ENCODE measurements at regions not wholly inside any gene's neighbourhood (a gene's known extent, or its start where the extent isn't known, plus 50 kb on each side); places are given as distances from the start of the nearest gene placed in this dataset.

GRCh38 chr2:145161656-145162055, 641.7 kb upstream of the ZEB2 start:
- Mint-ChIP-seq H3K36me3 (ENCODE audit: unreplicated experiment) (peaks cover 2% of the 10 kb centered on the region), H3K4me3 (ENCODE audit: unreplicated experiment) (no peak overlapping the region), H3K27me3 (ENCODE audit: unreplicated experiment) (no peaks in the 10 kb centered on the region), H3K9me3 (ENCODE audit: unreplicated experiment) (peaks cover 4% of the 10 kb centered on the region), H3K27ac (ENCODE audit: unreplicated experiment) (no peak overlapping the region), H3K4me1 (ENCODE audit: unreplicated experiment) (peaks cover 41% of the 10 kb centered on the region)
- no peak for TF ChIP-seq CTCF (IDR thresholded peaks at IDR 0.05)
- DNase-seq (ENCODE audit: extremely low spot score, unreplicated experiment), result no peak

- Mint-ChIP-seq H3K4me3 (ENCODE audit: unreplicated experiment) (no peak overlapping the region), H3K27me3 (ENCODE audit: unreplicated experiment) (no peaks in the 10 kb centered on the region), H3K4me1 (ENCODE audit: unreplicated experiment) (peaks cover 46% of the 10 kb centered on the region), H3K9me3 (ENCODE audit: unreplicated experiment) (peaks cover 4% of the 10 kb centered on the region), H3K36me3 (ENCODE audit: unreplicated experiment) (peaks cover 2% of the 10 kb centered on the region), H3K27ac (ENCODE audit: unreplicated experiment) (no peak overlapping the region)
- TF ChIP-seq CTCF (IDR thresholded peaks at IDR 0.05), result no peak
- no peak for DNase-seq (ENCODE audit: extremely low spot score, unreplicated experiment)
Measured at GRCh38 chr2:145160855-145161254, 640.9 kb upstream of the ZEB2 start.

- peak overlapping the region; percentile 50 for H3K27ac Mint-ChIP-seq (ENCODE audit: unreplicated experiment)
- peaks cover 2% of the 10 kb centered on the region for H3K36me3 Mint-ChIP-seq (ENCODE audit: unreplicated experiment)
- no peak for DNase-seq (ENCODE audit: extremely low spot score, unreplicated experiment)
- H3K4me3 Mint-ChIP-seq (ENCODE audit: unreplicated experiment), result no peak overlapping the region
- peaks cover 44% of the 10 kb centered on the region for H3K4me1 Mint-ChIP-seq (ENCODE audit: unreplicated experiment)
- no peaks in the 10 kb centered on the region for H3K27me3 Mint-ChIP-seq (ENCODE audit: unreplicated experiment)
- peaks cover 4% of the 10 kb centered on the region for H3K9me3 Mint-ChIP-seq (ENCODE audit: unreplicated experiment)
- no peak for TF ChIP-seq CTCF (IDR thresholded peaks at IDR 0.05)
Measured at GRCh38 chr2:145159676-145160075, 639.8 kb upstream of the ZEB2 start.

- Mint-ChIP-seq H3K4me3 (ENCODE audit: unreplicated experiment) (no peak overlapping the region), H3K27ac (ENCODE audit: unreplicated experiment) (peak overlapping the region; percentile 90), H3K9me3 (ENCODE audit: unreplicated experiment) (peaks cover 13% of the 10 kb centered on the region), H3K36me3 (ENCODE audit: unreplicated experiment) (peaks cover 9% of the 10 kb centered on the region), H3K4me1 (ENCODE audit: unreplicated experiment) (peaks cover 44% of the 10 kb centered on the region), H3K27me3 (ENCODE audit: unreplicated experiment) (no peaks in the 10 kb centered on the region)
- peak; percentile 85 for DNase-seq (ENCODE audit: extremely low spot score, unreplicated experiment)
- no peak for TF ChIP-seq CTCF (IDR thresholded peaks at IDR 0.05)
Measured at GRCh38 chr2:145157741-145158591, 638.0 kb upstream of the ZEB2 start.

- Mint-ChIP-seq H3K27me3 (ENCODE audit: unreplicated experiment) (no peaks in the 10 kb centered on the region), H3K4me3 (ENCODE audit: unreplicated experiment) (no peak overlapping the region), H3K9me3 (ENCODE audit: unreplicated experiment) (peaks cover 16% of the 10 kb centered on the region), H3K36me3 (ENCODE audit: unreplicated experiment) (peaks cover 11% of the 10 kb centered on the region), H3K4me1 (ENCODE audit: unreplicated experiment) (peaks cover 44% of the 10 kb centered on the region), H3K27ac (ENCODE audit: unreplicated experiment) (peak overlapping the region; percentile 90)
- no peak for TF ChIP-seq CTCF (IDR thresholded peaks at IDR 0.05)
- no peak for DNase-seq (ENCODE audit: extremely low spot score, unreplicated experiment)
Measured at GRCh38 chr2:145157036-145157675, 637.2 kb upstream of the ZEB2 start.

Data from osteocyte (in vitro differentiated cells).